AG04449 (cell line): ENCODE measurements at regions not wholly inside any gene's neighbourhood (a gene's known extent, or its start where the extent isn't known, plus 50 kb on each side); places are given as distances from the start of the nearest gene placed in this dataset.

Experiments
- CTCF ChIA-PET: fragments of 350-600 bp; formaldehyde crosslinking; extraction: SDS; loops from one replicate; lab custom pipeline; 2021; ENCODE audit warnings: antibody characterized with exemption; lab: Yijun Ruan, JAX
- POLR2A ChIA-PET: fragments of 400-600, 350-600 bp; formaldehyde crosslinking; extraction: SDS; loops from one replicate; lab custom pipeline; 2020; ENCODE audit warnings: antibody characterized with exemption, inconsistent platforms; lab: Yijun Ruan, JAX
- DNase-seq: peaks from one replicate; pipeline ENCODE4 v3.0.0-alpha.2; 2010; ENCODE audit warnings: low read depth, low spot score
- H3K4me3 ChIP-seq: 2 replicates; pipeline ENCODE4 v1.5.1; 2011; ENCODE audit warnings: low read depth, mild to moderate bottlenecking, control low read depth, low read length
- CTCF ChIP-seq: IDR thresholded peaks from one replicate; pipeline ENCODE4 v1.5.1; 2011; ENCODE audit warnings: mild to moderate bottlenecking, moderate library complexity, low read length, control low read depth, inconsistent platforms; ENCODE audit not compliant: insufficient read depth; ENCODE audit errors: missing control alignments

- no peak for TF ChIP-seq CTCF
- ChIA-PET CTCF (no interaction called here), POLR2A (no interaction called here)
- no peak for DNase-seq
- no peak overlapping the region for H3K4me3 ChIP-seq
These were observed 433.7 kb upstream of the ACO1 start for GRCh38 chr9:31950756-31951155.

- no peak for DNase-seq
- H3K4me3 ChIP-seq = no peak overlapping the region
- CTCF ChIA-PET = no interaction called here
- TF ChIP-seq CTCF = no peak
- POLR2A ChIA-PET = no interaction called here
These were observed 425.9 kb upstream of the ACO1 start for GRCh38 chr9:31958572-31958971.

GRCh38 chr9:31969552-31969951 is 414.9 kb upstream of the ACO1 start:
- POLR2A ChIA-PET = no interaction called here
- no peak overlapping the region for H3K4me3 ChIP-seq
- no peak for TF ChIP-seq CTCF
- CTCF ChIA-PET = no interaction called here
- no peak for DNase-seq

GRCh38 chr9:31983895-31984294 is 400.5 kb upstream of the ACO1 start:
- no peak for TF ChIP-seq CTCF
- ChIA-PET POLR2A (no interaction called here), CTCF (no interaction called here)
- H3K4me3 ChIP-seq = no peak overlapping the region
- DNase-seq = no peak

GRCh38 chr9:31996331-31996730 is 388.1 kb upstream of the ACO1 start:
- no peak overlapping the region for H3K4me3 ChIP-seq
- CTCF ChIA-PET = no interaction called here
- POLR2A ChIA-PET = no interaction called here
- no peak for TF ChIP-seq CTCF
- DNase-seq = no peak

GRCh38 chr9:32004431-32005076 is 379.9 kb upstream of the ACO1 start:
- H3K4me3 ChIP-seq = no peak overlapping the region
- TF ChIP-seq CTCF = no peak
- CTCF ChIA-PET = no interaction called here
- POLR2A ChIA-PET = no interaction called here
- DNase-seq = no peak
